Stimulated activated CD4-positive, alpha-beta T cell treated with anti-CD3 and anti-CD28 coated beads, Interleukin-1b, Interleukin-23, amount 100 ng/mL, for 24 hours (primary cell): ENCODE measurements at regions not wholly inside any gene's neighbourhood (a gene's known extent, or its start where the extent isn't known, plus 50 kb on each side); places are given as distances from the start of the nearest gene placed in this dataset.
A peak's percentile ranks its signal among the peaks of the same experiment; 100 is the strongest.

ENCODE experiments used
- DNase-seq, 4 experiments: peaks; one replicate each; pipeline ENCODE4 v3.0.0-alpha.2; 2020; ENCODE audit warnings: low read depth in 4 of 4, low spot score in 1 of 4

DNA sequence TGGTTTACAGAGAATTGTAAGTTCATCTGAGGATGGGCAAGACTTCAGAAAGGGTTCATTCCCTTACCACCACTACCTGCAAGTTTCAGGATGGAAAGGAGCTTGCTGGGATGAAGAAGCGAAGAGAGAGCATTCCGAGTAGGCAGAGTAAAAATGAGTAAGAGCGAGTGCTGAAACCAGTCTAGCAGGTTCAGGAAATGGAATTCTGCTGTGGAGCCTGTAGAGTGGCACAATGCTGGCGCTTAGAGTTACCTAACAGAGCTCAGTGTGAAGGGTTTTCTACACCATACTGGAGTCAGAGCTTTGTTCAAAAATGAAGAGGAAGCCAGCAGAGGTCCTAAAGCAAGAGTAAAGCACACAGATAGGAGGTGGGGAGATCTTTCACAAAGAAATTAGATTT, 179.2 kb upstream of the ZC3H12C start:
- DNase-seq = no peak

DNA sequence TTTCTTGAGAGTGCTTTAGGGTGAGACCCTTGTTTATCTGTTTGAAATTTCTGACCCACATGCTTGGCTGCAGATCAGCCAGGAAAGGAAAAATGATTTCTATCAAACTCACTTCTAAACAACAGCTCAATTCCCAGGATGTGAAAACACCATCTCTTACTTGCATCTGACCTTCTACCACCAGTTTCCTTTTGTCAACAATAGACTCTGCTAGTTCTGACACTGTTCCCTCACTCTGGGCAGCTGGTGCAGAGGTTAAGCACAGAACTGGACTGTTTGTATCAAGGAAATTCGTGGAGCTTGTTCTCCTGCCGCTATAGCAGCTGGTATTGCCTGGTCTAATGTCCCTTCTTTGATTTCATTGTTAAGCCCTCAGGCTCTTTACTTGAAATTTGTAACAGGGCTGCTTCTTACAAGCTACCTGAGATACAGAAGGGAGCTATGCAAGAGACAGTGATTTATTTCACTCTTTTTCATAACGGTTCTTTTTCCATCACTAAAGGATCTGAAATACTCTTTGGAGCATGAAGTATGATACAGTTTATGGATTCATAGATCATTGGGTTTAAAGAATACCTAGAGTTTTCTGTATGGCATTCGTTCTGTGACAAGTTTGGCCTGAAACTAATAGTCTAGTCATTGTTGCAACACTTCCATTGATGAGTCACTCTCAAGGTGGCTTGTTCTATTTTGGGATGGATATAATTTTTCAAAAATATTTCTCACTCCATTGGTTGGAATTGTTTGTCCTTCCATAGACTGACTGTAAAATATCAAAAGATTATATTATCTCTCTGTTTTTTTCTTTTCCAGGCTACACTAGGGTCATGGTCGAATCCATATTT, 178.2 kb upstream of the ZC3H12C start:
- no peak for DNase-seq

DNA sequence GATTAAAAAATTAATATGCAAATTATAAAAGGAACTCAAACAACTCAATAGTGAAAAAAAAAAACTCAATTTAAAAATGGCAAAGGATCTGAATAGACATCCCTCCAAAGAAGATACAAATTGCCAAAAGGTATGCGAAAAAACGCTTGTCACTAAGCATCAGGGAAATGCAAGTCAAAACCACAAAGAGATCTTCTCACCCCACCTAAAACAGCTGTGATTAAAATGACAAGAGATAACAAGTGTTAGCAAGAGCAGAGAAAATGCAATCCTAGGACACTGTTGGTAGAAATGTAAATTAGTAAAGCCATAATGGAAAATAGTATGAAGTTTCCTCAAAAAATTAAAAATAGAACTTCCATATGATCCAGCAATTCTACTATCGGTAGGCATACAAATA, 166.3 kb upstream of the ZC3H12C start:
- DNase-seq = no peak

DNA sequence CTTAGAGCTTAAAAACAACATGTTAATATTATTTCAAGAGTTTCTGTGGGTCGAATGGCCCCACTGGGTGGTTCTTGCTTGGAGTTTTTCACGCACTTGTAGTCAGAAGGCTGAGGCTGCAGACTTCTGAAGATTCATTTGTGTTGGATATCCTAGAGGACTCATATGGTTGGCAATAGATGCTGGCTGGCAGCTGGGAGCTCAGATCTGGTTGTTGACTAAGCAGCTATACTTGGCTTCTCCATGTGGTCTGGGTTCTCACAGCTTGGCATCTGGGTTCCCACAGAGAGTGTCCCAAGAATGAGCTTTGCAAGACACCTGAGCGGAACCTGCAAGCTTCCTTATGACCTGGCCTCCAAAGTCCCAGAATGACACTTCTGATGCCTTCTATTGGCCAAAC, 163.9 kb upstream of the ZC3H12C start:
- no peak for DNase-seq

DNA sequence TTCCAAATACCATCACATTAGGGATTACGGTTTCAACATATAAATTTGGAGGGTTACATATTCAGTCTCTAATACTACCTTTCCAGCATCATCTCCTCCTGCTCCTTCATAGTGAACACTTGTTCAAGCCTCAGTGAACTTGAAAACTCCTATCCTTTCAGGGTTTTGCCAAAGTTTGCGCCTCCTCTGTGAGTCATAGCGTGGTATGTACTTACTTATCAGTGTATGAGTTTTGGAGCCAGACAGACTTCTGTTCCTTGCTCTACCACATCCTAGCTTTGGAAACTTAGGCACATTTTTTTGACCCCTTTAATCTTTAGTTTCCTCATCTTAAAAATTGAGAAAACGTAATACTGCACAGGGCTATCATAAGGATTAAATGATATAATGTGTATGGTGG, 160.1 kb upstream of the ZC3H12C start:
- no peak for DNase-seq

DNA sequence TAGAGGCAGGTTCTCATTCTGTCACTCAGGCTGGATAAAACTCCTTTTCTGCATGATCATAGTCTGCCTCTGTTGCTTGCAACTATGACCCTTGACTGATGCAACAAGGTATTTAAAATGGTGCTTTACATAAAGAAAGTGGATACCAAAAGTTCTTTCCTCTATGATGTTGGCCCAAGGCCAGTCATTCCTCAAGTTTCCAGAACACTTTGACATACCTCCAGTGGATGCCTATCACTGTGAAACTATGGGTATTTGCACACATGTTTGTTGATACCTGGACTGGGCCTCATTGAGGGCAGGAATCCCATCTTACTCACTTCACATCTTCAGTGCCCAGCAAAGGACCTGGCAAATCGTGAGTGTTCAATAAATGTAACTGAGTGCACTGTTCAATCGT, 159.0 kb upstream of the ZC3H12C start:
- no peak for DNase-seq

DNA sequence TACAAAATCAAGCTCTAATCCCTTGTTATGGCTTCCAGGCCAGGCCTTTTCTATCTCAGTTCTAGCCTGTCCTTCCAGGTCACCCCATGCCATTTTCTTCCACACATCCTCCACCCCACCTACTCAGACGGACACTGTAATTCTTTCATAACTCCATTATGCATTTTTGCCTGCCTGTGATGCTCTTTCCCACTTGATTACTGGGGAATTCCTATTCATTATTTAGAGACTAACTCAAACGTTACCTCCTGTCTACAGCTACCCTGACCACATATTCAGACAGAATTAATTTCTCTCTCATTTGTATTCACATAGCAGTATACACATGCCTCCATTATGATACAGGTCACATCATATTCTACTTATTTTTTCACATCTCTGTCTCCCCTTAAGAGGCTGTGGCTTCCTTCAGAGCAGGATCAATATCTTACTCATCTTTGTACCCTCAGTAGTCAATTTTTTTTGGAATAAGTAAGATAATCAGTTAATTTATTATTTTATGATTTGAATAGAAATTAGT, 156.5 kb upstream of the ZC3H12C start:
- DNase-seq = no peak

DNA sequence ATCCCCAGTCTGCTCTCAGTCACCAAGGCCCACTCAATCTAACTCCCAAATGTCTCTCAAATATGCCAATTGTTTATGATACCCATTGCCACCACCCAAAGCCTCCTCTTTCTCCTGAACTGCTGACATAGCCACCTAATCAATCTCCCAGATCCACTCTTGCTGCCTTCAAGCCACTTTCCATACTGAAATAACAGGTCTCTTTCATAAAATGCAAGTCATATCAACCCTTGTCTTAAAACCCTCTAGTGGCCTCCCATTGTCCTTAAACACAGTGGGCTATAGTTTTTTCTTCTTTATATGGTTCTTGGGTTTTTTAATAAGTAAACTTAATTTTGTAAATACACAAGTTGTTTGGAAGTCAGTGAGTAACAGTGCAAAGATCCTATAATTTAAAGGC, 155.2 kb upstream of the ZC3H12C start:
- no peak for DNase-seq

DNA sequence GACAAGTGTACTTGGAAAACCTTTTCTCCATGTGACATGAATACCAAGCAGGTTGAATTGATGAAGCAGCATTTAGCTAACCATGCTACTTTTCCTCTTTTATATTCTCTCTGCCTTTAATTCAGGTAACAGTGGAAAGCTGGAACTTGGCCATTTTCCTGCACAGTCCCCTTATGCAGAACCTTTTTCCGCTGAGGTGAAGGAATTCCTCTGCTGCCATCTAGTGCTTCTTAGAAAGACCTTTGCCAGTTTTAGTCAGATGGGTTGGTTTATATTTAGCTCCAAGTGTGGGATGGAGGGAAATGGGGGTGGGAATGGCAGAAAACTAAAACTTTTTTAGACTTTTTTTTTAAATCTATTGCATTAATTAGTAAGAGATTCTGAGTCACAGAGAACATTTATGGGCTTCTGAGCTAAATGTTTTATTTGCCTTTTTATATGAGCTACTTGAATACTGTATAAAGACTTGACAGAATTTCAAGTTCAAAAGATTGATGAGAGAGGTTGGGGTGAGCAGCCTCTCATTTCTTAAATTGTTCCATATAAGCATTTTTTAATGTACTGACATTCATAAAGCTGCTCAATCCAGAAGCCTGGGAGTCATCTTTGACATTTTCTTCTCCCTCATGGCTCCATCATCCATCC, 153.9 kb upstream of the ZC3H12C start:
- DNase-seq = no peak

DNA sequence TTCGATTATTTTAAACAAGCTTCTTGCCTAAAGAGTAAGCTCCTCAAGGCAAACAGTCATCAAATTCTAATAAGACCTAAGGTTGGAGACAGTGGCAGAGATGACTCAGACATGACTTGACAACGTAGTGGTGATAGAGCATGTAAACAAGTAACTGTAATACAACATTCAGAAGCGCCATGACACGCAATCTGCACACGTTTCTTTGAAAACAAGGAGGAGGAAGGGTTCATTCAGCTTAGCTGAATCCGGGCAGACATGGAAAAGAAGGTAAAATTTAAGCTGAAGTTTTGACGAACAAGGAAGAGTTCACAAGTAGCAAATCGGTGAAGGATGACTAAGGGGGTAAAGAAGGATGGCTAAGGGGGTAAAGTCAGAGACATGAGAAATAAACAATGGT, 152.4 kb upstream of the ZC3H12C start:
- DNase-seq = no peak

DNA sequence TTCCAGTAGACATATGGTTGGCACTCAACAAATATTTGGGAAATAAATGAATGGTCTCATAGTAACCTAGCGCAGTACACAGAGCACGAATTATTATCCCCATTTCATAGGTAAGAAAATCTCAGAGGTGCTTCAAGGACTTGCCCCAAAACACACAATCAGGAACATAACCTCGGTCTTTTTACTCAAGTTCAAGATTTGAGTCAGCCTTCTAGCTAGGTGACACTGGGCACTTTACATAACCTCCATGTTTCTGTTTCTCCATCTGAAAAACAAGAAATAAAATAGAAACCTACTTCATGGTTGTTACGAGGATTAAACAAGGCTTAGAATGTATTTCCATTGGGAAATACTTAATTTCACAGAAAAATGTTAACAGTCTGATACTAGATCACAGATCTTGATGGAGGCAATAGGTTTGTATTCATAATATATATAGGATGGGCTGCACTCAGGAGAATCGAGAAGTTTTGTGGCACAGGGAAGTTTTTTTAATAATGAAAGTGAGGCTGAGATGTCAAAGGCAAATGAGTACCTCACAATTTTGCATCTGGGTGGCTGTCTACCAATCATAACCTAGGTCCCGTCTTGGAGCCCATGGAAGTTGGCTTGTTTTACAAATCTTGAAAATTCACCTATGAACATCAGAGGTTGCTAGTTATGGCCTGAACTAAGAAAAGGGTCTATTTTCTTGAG, 147.4 kb upstream of the ZC3H12C start:
- DNase-seq = no peak

DNA sequence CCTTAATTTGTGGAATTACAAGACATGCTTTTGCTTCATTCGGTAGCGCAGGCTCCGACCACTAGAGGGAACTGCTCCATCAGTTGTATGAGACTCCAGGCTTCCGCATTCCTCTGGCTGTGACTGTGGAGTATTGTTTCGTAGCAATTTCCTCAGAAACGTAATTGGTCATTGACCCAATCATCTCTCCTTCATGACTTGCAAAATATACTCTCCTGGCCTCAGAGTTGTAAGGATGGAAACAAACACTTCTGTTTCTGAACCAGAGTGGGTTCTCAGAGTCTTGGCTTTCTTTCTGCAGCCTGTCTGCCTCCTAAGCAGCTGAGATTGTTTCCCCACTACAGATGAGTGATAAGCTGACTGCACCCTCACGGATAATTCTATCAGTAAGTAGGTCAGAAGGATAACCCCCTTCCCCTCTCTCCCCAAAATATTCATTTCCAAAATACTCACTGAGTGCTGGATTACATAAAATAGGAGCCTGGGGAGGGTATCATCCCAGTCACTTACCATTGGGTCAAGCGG, 146.8 kb upstream of the ZC3H12C start:
- peak; percentile 8 to 43 (median 18) for DNase-seq

DNA sequence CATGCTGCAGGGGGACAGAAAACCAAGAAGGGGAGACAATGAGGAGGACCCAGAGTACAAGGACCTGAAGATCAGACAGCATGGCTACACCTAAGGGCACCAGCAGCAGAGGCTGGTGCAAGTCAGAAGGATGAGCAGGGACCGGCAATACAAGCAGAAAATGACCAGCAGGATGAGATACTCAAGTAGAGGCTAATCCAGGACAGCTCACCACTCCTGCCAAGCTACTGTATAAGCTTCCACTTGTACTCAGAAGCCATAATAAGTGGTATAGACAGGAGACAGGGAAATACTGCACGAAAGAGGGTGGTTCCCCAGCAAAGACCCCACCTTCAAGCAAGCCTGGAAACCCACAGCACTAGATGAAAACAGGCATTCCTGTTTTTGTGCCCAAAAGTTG, 138.7 kb upstream of the ZC3H12C start:
- no peak for DNase-seq

DNA sequence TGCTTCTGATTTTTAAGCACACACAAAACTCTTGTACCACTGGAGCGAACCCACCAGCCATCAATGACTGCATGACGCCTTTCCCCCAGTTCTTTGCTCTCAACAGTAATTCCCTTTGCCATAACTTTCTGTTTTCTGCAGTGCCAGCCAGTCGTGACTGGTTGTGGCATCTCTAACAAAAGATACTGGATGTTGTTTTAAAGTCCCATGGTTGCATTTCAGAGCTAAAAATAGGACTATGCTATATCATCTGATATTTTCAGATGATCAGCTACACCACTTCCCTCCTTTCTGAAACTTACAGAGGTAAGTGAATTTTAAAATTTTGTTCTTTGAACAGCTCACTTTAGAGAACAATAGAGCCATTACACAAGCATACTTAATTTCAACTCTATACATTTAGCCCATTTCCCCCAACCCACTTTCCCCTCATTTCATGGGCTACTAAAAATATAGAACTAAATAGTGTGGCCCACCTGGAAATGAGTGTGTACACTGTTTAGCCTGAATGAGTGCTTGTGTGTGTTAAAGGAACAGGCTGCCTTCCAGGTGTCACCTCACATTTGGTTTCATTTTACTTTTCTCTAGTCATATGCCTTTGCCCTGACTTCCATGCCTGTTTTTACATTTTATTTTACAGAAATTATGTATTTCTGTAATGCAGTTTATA, 136.9 kb upstream of the ZC3H12C start:
- no peak for DNase-seq

DNA sequence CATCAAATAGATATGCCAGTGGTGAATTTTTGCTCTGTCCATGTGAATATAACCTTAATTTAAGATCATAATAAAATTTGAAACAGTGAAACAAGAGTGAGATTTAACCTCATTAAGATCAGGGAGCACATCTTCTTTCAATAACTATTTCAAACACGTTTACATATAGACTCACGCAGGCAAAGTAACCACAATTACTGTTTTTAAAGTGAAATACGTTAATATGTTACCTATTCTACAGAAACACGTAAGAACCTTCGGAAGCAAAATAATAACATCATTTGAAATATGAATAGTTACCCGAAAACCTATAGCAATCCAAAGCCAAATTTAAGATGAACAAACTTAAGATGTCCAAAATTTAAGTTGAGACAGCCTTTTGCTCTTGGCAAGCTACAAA, 136.2 kb upstream of the ZC3H12C start:
- DNase-seq = no peak

DNA sequence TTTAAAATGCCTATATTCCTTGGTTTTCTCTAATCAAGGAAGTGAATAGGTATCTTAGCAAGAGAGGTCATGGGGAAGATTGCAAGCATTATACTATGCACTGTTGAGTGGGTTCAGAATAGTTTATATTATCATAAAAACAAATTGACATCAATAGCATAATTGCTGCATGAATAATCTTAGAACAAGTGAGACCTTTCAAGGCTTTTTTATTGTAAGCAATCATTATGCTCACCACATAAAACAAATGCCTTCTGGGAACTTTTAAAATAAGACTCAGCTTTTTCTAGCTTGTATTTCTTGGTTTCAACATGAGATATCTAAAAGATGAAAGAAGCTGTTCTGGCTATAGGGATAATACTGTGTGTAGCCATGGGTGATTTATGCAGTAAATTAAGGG, 135.6 kb upstream of the ZC3H12C start:
- no peak for DNase-seq

DNA sequence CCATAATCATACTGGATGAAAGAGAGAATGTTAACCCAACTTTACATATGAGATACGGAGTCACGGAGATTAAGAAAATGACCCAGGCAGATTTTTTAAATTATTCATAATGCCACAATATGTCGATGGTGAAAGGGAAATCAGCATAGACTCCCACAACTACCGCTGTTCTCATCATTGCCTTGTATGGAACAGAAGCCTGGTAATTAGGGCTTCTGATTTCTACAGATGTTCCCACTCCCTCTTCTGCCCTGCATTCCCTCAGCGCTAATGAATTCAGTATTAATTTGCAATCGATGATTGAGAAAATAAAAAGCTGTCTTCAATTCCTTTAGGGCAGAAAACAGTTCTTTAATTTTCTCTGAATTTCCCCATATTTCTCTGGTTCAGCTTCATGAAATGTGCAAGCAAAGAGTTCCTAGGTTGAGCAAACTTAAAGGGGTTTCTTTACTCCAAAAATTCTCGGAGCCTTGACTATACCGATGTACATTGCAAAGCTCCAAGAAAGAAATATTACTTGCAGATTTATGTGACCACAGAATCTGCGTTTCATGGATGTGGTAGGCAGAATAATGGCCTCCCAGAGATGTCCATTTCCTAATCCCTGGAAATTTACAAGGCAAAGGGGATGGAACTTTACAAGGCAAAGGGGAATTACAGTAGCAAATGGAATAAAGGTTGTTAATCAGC, 134.9 kb upstream of the ZC3H12C start:
- DNase-seq = no peak

DNA sequence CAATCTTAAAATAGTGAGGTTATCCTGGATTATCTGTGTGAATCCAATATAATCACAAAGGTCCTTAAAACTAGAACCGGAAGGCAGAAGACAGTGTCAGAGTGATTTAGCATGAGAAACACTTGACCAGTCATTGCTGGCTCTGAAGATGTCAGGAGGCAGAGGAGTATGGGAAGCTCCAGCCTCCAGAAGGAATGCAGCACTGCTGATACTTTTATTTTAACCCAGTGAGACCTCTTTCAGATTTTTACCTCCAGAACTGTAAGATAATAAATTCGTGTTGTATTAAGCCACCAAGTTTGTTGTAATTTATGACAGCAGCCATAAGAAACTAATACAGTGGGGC, 134.4 kb upstream of the ZC3H12C start:
- no peak for DNase-seq

DNA sequence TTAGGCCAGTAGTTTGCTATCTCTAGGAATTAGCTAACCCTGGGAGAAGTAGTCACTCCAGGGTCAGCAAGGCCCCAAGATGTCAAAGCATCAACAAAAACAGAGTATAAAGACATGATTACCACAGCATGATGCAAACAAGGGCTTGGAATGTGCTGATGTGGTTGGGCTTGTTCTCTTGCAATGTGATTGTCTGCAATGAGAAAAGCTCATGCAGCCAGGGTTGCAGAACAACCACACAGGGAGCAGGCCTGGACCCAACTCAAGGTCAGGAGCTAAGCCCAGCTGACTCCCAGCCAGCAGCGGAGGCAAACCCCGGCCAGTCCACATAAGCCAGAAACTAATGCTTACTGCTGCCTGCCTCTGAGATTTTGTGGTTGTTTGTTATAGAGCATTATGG, 132.4 kb upstream of the ZC3H12C start:
- no peak for DNase-seq

DNA sequence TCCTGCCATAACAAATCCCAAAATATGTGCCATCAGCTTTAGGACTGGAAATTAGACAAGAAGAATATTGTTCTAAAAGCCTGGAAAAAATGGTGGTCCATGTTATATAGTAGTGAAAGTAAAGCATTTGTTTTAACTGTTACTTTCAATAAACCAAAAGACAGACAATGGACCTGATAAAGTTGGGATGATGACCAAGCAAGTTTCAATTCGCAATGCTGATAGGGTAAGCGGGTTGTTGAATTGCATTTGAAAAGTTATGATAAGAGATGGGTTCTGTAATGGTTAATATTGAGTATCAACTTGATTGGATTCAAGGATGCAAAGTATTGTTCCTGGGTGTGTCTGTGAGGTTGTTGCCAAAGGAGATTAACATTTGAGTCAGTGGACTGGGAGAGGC, 131.9 kb upstream of the ZC3H12C start:
- no peak for DNase-seq

DNA sequence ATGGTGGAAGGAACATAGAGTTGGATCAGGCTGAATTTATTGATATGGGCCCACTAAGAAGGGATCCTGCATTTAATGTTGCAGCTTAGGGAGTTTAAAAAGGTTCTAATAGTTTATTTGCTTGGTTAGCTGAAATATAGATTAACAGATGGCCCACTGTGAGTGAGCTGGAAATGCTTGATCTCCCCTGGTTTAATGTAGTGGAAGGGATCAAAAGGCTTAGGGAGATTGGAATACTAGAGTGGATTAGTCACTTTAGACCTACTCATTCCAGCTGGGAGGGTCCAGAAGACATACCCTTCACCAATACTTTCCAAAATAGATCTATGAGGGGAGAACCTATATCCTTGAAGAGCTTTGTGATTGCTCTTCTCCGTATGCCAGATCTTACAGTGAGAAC, 130.1 kb upstream of the ZC3H12C start:
- no peak for DNase-seq
